ENCODE measurements at regions not wholly inside any gene's neighbourhood (a gene's known extent, or its start where the extent isn't known, plus 50 kb on each side); places are given as distances from the start of the nearest gene placed in this dataset.

- no peak for TF ChIP-seq CTCF (IDR thresholded peaks at IDR 0.05; ENCODE audit: low read length, missing control alignments)
- H3K4me3 ChIP-seq (replicated peaks; ENCODE audit: low read depth, low read length): no peak overlapping the region
- DNase-seq (ENCODE audit: low read depth): no peak
Measured at GRCh38 chr6:149267072-149267471, 50.4 kb upstream of the TAB2 start.

- H3K4me3 ChIP-seq (replicated peaks; ENCODE audit: low read depth, low read length): no peak overlapping the region
- TF ChIP-seq CTCF (IDR thresholded peaks at IDR 0.05; ENCODE audit: low read length, missing control alignments): no peak
- DNase-seq (ENCODE audit: low read depth): no peak
Measured at GRCh38 chr6:149267513-149268043, 49.9 kb upstream of the TAB2 start.
